ENCODE measurements at regions not wholly inside any gene's neighbourhood (a gene's known extent, or its start where the extent isn't known, plus 50 kb on each side); places are given as distances from the start of the nearest gene placed in this dataset.

DNA sequence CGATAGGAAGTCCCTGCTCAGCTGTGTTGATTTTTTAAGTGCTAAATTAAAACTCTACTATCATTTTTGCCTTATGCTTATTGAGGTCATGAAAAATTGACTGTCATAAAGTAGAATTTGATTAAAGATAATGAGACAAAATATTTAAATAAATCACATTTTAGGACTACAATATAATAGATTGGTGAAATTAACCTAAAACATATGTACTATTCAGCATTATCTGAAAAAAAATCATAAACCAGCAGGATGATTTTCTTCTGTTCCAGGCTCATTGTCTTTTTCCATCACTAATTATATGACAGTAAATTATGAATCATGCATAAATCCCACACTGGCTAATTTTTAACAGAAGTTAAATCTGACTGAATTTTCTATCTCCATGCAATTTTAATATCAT lies 373.6 kb upstream of the NRSN1 start:
- TF ChIP-seq, protein P1, sequence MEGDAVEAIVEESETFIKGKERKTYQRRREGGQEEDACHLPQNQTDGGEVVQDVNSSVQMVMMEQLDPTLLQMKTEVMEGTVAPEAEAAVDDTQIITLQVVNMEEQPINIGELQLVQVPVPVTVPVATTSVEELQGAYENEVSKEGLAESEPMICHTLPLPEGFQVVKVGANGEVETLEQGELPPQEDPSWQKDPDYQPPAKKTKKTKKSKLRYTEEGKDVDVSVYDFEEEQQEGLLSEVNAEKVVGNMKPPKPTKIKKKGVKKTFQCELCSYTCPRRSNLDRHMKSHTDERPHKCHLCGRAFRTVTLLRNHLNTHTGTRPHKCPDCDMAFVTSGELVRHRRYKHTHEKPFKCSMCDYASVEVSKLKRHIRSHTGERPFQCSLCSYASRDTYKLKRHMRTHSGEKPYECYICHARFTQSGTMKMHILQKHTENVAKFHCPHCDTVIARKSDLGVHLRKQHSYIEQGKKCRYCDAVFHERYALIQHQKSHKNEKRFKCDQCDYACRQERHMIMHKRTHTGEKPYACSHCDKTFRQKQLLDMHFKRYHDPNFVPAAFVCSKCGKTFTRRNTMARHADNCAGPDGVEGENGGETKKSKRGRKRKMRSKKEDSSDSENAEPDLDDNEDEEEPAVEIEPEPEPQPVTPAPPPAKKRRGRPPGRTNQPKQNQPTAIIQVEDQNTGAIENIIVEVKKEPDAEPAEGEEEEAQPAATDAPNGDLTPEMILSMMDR (IDR thresholded peaks at IDR 0.05) = no peak
- TF ChIP-seq POLR2A (IDR thresholded peaks at IDR 0.05) = no peak

Measured in thyroid gland (tissue), 4 donors.